Hematopoietic multipotent progenitor cell treated with erythropoietin and hydrocortisone succinate and interleukin-3 and kit ligand, for 8 days (in vitro differentiated cells): ENCODE measurements at regions not wholly inside any gene's neighbourhood (a gene's known extent, or its start where the extent isn't known, plus 50 kb on each side); places are given as distances from the start of the nearest gene placed in this dataset.

Experiments used
- DNase-seq: peaks from one replicate; pipeline ENCODE4 v3.0.0-alpha.2; 2015

GRCh38 chr6:159118924-159119323, 50.3 kb upstream of the FNDC1 start:
- no peak for DNase-seq

- no peak for DNase-seq
Observed at GRCh38 chr6:159117563-159117962, 51.6 kb upstream of the FNDC1 start.

DNA sequence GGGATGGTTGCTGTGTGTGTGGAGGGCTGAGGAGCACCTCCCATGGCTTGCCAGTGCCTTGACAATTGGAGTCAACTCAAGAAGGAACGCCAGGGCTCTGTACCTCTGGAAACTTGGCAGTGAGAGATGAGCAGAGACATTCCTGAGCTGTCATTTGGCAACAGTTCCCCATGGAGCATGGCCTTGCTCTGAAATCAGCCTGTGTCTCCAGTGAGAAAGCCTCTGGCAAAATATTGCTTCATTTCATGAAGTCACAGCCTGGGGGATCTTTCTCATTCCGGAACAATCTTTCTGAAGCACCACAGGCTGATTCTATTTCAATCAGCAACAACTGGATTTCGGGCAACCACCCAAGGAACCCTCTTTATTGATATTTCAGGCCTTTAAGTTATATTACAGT, 52.2 kb upstream of the FNDC1 start:
- DNase-seq = no peak

DNA sequence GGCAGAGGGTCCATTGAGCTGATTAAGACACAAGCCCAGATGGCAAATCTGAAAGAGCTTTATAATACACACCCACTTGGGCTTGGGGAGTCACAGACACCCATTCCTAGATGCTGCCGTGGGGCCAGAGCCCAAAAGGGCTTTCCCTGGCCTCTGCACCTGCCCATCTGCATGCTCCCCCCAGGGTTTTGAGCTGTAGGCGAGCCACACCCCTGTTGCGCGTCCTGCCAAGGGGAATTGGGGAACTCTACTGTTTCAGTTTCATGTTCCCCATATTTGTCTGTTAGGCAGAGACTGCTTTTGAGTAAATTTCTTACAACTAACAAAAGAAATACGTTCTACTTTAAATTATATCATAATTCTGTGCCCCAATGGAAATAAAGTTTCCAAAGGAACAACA, 52.9 kb upstream of the FNDC1 start:
- DNase-seq = no peak

DNA sequence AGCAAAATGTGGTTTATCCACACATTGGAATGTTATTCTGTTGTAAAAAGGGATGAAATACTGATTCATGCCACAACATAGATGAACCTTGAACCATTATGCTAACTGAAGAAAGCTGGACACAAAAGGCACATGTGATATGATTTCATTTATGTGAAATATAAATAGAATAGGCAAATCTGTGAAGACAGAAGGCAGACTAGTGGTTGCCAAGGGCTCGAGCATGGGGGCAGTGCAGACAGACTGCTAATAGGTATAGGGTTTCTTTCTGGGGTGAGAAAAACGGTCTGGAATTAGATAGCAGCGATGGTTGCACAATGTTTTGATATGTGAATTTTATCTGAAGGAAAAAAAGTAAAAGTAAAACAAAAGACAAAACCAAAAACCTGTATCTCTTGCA, 54.6 kb upstream of the FNDC1 start:
- no peak for DNase-seq

GRCh38 chr6:159113223-159113622, 56.0 kb upstream of the FNDC1 start:
- DNase-seq = no peak

DNA sequence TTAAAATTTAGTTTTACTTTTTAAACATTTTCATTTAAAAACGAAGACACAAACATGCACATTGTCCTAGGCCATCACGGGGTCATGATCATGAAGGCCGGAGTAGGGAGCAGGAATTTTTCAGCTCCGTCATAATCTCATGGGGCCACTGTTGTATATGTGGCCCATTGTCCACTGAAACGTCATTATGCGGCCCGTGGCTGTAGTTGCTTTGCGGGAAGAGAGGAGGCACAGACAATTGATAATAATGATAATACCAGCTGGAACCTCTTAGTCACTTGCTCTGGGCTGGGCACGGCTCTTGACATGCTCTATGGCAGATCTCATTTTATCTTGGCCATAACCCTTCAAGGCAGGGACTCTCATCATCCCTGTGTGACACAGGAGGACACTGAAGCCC, 56.5 kb upstream of the FNDC1 start:
- peak; percentile 33 for DNase-seq

DNA sequence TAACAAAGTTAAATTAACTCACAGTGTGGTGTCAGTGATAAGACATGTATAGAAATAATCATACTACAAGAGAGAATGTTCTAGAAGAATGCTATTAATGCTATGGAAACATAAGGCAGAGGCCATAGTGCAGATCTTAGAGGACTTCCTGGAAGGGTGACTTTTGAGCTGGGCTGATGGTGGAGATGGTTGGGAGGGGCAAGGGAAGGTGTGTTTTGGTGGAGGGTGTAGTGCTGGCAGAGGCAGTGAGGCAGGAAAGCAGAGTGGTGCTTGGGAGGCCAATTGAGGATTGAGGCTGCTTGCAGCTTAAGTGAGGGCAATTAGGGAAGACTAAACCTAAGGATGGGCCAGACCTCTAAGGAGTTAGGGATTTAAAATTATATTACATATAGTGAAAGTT, 58.5 kb upstream of the FNDC1 start:
- no peak for DNase-seq

DNA sequence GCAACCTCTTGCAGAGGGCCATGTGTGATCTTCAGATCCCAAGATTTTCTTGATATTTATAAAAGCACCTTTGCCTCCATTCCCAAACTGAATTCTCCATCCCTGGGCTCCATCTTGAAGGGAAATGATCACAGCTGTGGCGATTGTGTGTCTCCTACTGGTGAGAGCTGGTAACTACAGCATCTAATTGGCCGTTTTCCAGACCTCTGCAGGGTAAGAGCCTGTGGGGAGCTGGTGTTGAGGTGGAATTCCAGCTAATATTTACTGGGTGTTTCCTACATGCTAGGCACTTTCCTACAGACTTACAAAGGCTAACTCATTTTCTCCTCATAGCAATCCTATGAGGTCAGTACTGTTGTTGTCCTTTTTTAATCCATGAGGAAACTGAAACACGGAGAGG, 59.2 kb upstream of the FNDC1 start:
- DNase-seq = peak; percentile 74

DNA sequence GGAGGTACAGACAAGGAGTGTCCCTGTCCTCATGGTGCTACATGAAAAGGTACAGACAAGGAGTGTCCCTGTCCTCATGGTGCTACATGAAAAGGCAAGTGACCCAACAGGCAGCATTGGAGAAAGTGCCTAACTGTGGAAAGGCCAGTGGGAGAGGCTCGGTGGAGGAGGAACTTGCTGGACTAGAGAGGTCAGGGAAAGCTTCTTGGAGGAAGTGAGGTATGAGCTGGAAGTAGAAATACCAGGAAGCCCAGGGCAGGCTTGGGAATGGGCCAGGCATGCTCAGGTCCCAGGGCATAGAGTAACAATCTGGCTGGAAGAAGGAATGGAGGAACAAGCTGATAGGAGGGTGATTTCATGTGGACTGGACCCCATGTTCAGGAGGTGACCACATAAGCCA, 59.8 kb upstream of the FNDC1 start:
- no peak for DNase-seq

- no peak for DNase-seq
Observed at GRCh38 chr6:159108426-159108985, 60.7 kb upstream of the FNDC1 start.

- DNase-seq = peak; percentile 49
Observed at GRCh38 chr6:159107451-159108260, 61.5 kb upstream of the FNDC1 start.

DNA sequence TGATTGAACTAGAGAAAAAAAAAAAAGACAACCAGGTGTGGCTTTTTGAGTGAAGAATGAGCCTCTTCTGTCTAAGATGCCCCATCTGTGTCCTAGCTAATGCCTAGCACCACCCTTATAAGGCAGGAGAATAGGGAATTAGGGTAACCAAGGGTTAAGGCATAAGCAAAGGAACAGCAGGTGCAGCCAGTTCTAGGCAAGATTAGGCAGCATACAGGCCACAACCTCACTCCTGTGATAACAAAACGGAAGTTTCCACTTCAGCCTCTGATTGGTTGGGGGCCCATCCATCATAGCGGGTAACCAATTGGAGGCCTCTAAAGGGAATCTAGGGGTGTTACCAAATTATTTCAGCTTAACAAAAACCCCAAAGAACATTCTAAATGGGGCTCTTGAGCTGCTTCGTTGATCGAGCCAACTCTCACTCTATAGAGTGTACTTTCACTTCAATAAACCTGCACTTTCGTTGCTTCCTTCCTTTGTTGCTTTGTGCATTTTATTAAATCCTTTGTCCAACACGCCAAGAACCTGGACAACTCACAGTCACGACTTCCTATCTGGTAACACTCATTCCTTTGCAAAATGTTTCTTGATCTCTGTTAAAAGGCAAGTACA, 61.9 kb upstream of the TAGAP start:
- peak; percentile 97 for DNase-seq

- no peak for DNase-seq
Observed at GRCh38 chr6:159105716-159106115, 60.9 kb upstream of the TAGAP start.

- DNase-seq = no peak
Observed at GRCh38 chr6:159104931-159105330, 60.1 kb upstream of the TAGAP start.

- DNase-seq = peak; percentile 70
Observed at GRCh38 chr6:159104163-159104925, 59.6 kb upstream of the TAGAP start.

DNA sequence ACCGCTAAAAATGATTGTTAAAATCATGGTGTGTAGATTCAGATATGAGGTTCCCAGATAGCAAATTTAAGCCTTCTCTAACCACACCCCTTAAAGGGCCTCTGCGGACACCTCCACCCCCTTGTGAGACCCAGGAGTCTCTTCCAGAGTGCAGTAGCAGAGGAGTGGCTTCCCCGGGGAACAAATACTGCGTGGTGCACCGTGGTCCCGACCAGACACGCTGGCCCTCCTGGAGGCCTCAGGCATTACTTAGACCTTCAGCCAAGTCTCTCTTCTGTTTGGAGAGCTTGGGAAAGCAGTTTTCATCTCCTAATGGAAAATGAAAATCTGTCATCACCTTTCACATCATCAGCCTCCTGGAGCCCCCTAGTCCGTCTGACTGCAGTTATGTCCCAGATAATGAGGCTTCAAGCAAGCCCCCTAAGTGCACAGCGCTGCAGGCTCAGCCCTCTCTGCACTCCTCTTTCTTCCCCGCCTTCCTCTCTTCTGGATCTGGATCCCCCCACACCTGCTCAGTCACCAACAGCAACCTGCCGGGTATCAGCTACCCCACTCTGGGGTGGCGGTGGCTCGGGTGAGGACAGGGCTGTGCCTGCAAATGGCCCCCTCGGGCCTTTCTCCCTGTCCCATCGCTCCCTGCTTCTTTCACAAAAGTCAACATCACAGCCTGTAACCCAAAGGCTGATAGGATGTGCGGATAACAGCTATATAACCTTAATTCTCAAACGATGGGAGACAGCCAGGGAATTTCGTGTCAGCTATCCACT, 58.8 kb upstream of the TAGAP start:
- no peak for DNase-seq

DNA sequence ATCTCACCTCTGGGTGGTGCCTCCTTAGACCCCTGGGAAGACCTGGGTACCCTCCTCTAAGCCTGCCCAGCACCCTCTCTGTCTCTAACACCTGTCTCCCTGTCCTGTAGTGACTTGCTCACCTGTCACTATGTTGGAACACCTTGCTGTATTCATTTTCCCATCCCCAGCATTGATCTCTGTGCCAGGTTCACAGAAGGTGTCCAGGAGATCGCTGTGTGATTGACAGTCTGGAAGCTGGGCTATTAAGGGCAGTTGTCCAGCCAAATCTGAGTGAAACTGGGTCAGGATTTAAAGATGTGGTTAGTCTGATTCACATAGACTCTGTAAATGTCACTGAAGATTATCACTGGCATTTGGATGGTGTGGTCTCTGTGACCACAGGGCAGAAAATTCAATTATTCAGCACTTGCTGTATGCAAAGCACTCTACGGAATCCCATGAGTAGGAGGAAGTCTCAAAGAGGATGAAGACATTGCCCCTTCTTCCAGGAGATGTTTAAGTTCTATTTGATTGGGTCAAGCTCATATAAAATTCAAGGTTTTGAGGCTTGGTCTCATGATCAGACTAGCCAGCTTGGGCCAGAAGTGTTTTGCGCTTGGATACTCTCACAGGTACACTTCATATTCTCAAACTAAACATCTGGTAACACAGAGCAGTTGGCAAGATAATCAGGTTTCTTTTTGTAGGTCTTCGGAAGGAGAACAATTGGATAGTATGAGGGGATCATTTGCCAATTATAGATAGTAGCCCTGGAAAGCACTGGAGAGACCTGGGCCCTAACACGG, 57.8 kb upstream of the TAGAP start:
- DNase-seq = no peak

GRCh38 chr6:159101656-159102055, 56.9 kb upstream of the TAGAP start:
- no peak for DNase-seq

- no peak for DNase-seq
Observed at GRCh38 chr6:159100395-159101182, 55.8 kb upstream of the TAGAP start.

DNA sequence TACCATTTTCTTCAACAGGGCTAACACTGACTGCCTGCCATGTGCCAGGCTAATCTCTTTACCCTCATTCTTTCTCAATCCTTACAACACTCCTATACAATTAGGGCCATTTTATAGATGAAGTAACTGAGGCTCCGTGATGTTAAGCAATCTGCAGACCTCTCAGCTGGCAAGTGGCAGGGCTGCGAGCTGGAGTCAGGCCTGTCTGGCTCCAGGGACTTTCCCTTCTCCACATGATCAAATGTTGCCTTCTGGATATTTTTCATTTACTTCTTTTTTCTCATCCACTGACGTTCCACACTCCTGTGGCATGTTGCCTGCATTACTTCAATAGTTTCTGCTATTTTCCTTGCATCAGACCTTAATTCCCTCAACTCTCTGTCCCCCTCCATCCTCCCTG, 55.2 kb upstream of the TAGAP start:
- DNase-seq = no peak
